ENCODE measurements at regions not wholly inside any gene's neighbourhood (a gene's known extent, or its start where the extent isn't known, plus 50 kb on each side); places are given as distances from the start of the nearest gene placed in this dataset.
"Not testable (repeated sequence)": the region's sequence is repeated elsewhere in the genome, so short reads cannot be mapped to it uniquely, and the experiment has no call there.

- WGBS, 2 donors, result 10 to 30% methylated on average over 23 of the region's 23 CpGs
- Histone ChIP-seq H3K4me3 (no peak overlapping the region), H3K36me3 (no peaks in the 10 kb centered on the region), H3K9me3 (peaks cover 0 to 10% (median 0%) of the 10 kb centered on the region in 11 donors), H3K27me3 (peaks cover 0 to 97% (median 92%) of the 10 kb centered on the region in 7 donors), H3K27ac (no peak overlapping the region), H3K4me1 (no peaks in the 10 kb centered on the region)
- no peak for TF ChIP-seq CTCF (IDR thresholded peaks at IDR 0.05)
- no peak for ATAC-seq
- intact Hi-C loops (cut with DNase I), result loop anchor here in 1 of 10 donors (10.0 kb wide), 1 partner anchor 417 kb away; no protein-coding TSS in a partner anchor
- no peak for DNase-seq
Measured at GRCh38 chr6:27601668-27602254, 128.9 kb upstream of the ZNF184 start.

GRCh38 chr6:27599859-27600532 is 127.1 kb upstream of the ZNF184 start:
- no peak for DNase-seq
- H3K27me3 ChIP-seq, result peaks cover 0 to 97% (median 92%) of the 10 kb centered on the region in 7 donors
- 90% methylated on average over 19 of the region's 19 CpGs for WGBS, 2 donors
- ATAC-seq, result no peak
- no peaks in the 10 kb centered on the region for H3K36me3 ChIP-seq
- H3K4me1 ChIP-seq, result no peaks in the 10 kb centered on the region
- no peak for TF ChIP-seq CTCF (IDR thresholded peaks at IDR 0.05)
- H3K4me3 ChIP-seq, result no peak overlapping the region
- H3K27ac ChIP-seq, result no peak overlapping the region
- H3K9me3 ChIP-seq, result peaks cover 0 to 10% (median 0%) of the 10 kb centered on the region in 11 donors
- intact Hi-C loops (cut with DNase I), result loop anchor here in 1 of 10 donors (10.0 kb wide), 1 partner anchor 415 kb away; no protein-coding TSS in a partner anchor

- intact Hi-C loops (cut with DNase I), result not testable (repeated sequence)
- 70 to 73% methylated on average over 13 of the region's 13 CpGs for WGBS, 2 donors
- peaks cover 6 to 98% (median 92%) of the 10 kb centered on the region in 7 donors for H3K27me3 ChIP-seq
Measured at GRCh38 chr6:27597031-27597567, 124.2 kb upstream of the ZNF184 start.

GRCh38 chr6:27593861-27594260 is 121.0 kb upstream of the ZNF184 start:
- DNase-seq (no peak), ATAC-seq (no peak)
- no peak for TF ChIP-seq CTCF (IDR thresholded peaks at IDR 0.05)
- peaks cover 10 to 100% (median 91%) of the 10 kb centered on the region in 7 donors for H3K27me3 ChIP-seq
- H3K4me3 ChIP-seq, result no peak overlapping the region
- intact Hi-C loops (cut with DNase I), result no loop called here
- H3K36me3 ChIP-seq, result no peaks in the 10 kb centered on the region
- H3K9me3 ChIP-seq, result no peaks in the 10 kb centered on the region
- no peak overlapping the region for H3K27ac ChIP-seq
- WGBS, 2 donors, result 15 to 16% methylated on average over 5 of the region's 5 CpGs
- H3K4me1 ChIP-seq, result peaks cover 0 to 10% (median 0%) of the 10 kb centered on the region in 9 donors

More at GRCh38 chr6:27597031-27597567, 124.2 kb upstream of the ZNF184 start:
- H3K4me1 ChIP-seq, DNase-seq, ATAC-seq, H3K27ac ChIP-seq, H3K36me3 ChIP-seq, H3K4me3 ChIP-seq, H3K9me3 ChIP-seq: not testable (repeated sequence)

All from heart right ventricle (tissue), 16 donors.